Keratinocyte (primary cell): ENCODE measurements at regions not wholly inside any gene's neighbourhood (a gene's known extent, or its start where the extent isn't known, plus 50 kb on each side); places are given as distances from the start of the nearest gene placed in this dataset.

Source experiments
- DNase-seq: peaks from one replicate; pipeline ENCODE4 v3.0.0-alpha.2; 2011; ENCODE audit warnings: low read depth, missing footprints, low spot score
- FAIRE-seq: peaks from 2 replicates; lab custom pipeline; 2011; peaks lifted over from hg19 to GRCh38; lab: Jason Lieb, UNC
- H2AFZ ChIP-seq: 2 replicates; pipeline ENCODE4 v1.6.0; 2012; ENCODE audit warnings: low read length, control low read depth, inconsistent platforms; ENCODE audit not compliant: control insufficient read depth
- H3K27ac ChIP-seq: 2 replicates; pipeline ENCODE4 v1.5.1; 2011; ENCODE audit warnings: low read length; ENCODE audit not compliant: control insufficient read depth, insufficient read depth
- H3K27me3 ChIP-seq: 3 replicates; pipeline ENCODE4 v1.6.0; 2011; ENCODE audit warnings: low read length; ENCODE audit not compliant: control insufficient read depth, insufficient read depth; ENCODE audit errors: extremely low read depth
- H3K36me3 ChIP-seq, 2 experiments: 2 replicates in 1 of 2; 3 replicates in 1 of 2; pipeline ENCODE4 v1.5.1; 2011; ENCODE audit warnings: low read length in 2 of 2, mild to moderate bottlenecking in 1 of 2; ENCODE audit not compliant: control insufficient read depth in 2 of 2, insufficient read depth in 2 of 2; ENCODE audit errors: extremely low read depth in 1 of 2
- H3K4me1 ChIP-seq: 3 replicates; pipeline ENCODE4 v1.5.1; 2011; ENCODE audit warnings: low read length; ENCODE audit not compliant: control insufficient read depth, insufficient read depth; ENCODE audit errors: extremely low read depth
- H3K4me2 ChIP-seq: 3 replicates; pipeline ENCODE4 v1.6.0; 2011; ENCODE audit warnings: low read depth, low read length; ENCODE audit not compliant: control insufficient read depth, insufficient read depth; ENCODE audit errors: extremely low read depth
- H3K4me3 ChIP-seq, 3 experiments: fragments of 200-600 bp in 1 of 3; sonication (generic) in 1 of 3; 2 replicates in 2 of 3; 3 replicates in 1 of 3; pipeline ENCODE4 v1.5.1; 2011 to 2016; ENCODE audit warnings: low read length in 3 of 3, mild to moderate bottlenecking in 3 of 3, control low read depth in 2 of 3, inconsistent platforms in 1 of 3, low read depth in 1 of 3, mixed read lengths in 1 of 3, mixed run types in 1 of 3, moderate library complexity in 1 of 3; ENCODE audit not compliant: control insufficient read depth in 2 of 3, insufficient read depth in 2 of 3; ENCODE audit errors: extremely low read depth in 1 of 3
- H3K79me2 ChIP-seq: 2 replicates; pipeline ENCODE4 v1.6.0; 2012; ENCODE audit warnings: low read length; ENCODE audit not compliant: control insufficient read depth, insufficient read depth
- H3K9ac ChIP-seq: 3 replicates; pipeline ENCODE4 v1.6.0; 2011; ENCODE audit warnings: low read length; ENCODE audit not compliant: control insufficient read depth, insufficient read depth; ENCODE audit errors: extremely low read depth
- H3K9me1 ChIP-seq: 3 replicates; pipeline ENCODE4 v1.6.0; 2011; ENCODE audit warnings: low read length; ENCODE audit not compliant: control insufficient read depth, insufficient read depth; ENCODE audit errors: extremely low read depth
- H3K9me3 ChIP-seq: 2 replicates; pipeline ENCODE4 v1.5.1; 2012; ENCODE audit warnings: low read depth, low read length; ENCODE audit not compliant: control insufficient read depth
- H4K20me1 ChIP-seq: 3 replicates; pipeline ENCODE4 v1.6.0; 2011; ENCODE audit warnings: low read length; ENCODE audit not compliant: control insufficient read depth, insufficient read depth; ENCODE audit errors: extremely low read depth
- CTCF ChIP-seq, 3 experiments: IDR thresholded peaks in 1 of 3; conservative IDR thresholded peaks in 1 of 3; optimal IDR thresholded peaks in 1 of 3; 2 replicates in 2 of 3; 3 replicates in 1 of 3; pipeline versions ENCODE3 to v1.5.1; 2011; ENCODE audit warnings: low read length in 3 of 3, mild to moderate bottlenecking in 3 of 3, moderate library complexity in 2 of 3, control low read depth in 1 of 3, inconsistent platforms in 1 of 3; ENCODE audit not compliant: insufficient read depth in 2 of 3; ENCODE audit errors: extremely low read depth in 1 of 3
- EZH2 ChIP-seq: IDR thresholded peaks from one replicate; pipeline ENCODE4 v1.6.1; 2012; ENCODE audit warnings: inconsistent platforms, mild to moderate bottlenecking, low read length, moderate library complexity
- dilution Hi-C: fragments of 300-500 bp; cut with MboI; formaldehyde crosslinking; loops from one replicate; pipeline ENCODE4 v1.7.0; 2020; ENCODE audit warnings: low sequenced_read_pairs; ENCODE audit not compliant: extremely low pct_ligation_motif_present

GRCh38 chr2:125870746-125871145, 785.2 kb upstream of the GYPC start:
- DNase-seq (no peak), FAIRE-seq (no peak)
- Histone ChIP-seq H3K9me1 (no peaks in the 10 kb centered on the region), H3K27ac (no peak overlapping the region), H3K36me3 (no peaks in the 10 kb centered on the region), H2AFZ (no peak overlapping the region), H4K20me1 (no peaks in the 10 kb centered on the region), H3K4me2 (no peak overlapping the region), H3K4me3 (no peak overlapping the region), H3K9me3 (peaks cover 2% of the 10 kb centered on the region), H3K9ac (no peak overlapping the region), H3K27me3 (no peaks in the 10 kb centered on the region), H3K79me2 (no peaks in the 10 kb centered on the region), H3K4me1 (no peaks in the 10 kb centered on the region)
- TF ChIP-seq CTCF (optimal IDR thresholded peaks at IDR 0.05 in 1 of 3, IDR thresholded peaks at IDR 0.05 in 1 of 3, conservative IDR thresholded peaks at IDR 0.05 in 1 of 3; ENCODE audit: extremely low read depth in 1 of 3, insufficient read depth in 2 of 3, low read length in 3 of 3) (no peak), EZH2 (no peak)
- dilution Hi-C loops = no loop called here

- Histone ChIP-seq H3K9me3 (peaks cover 2% of the 10 kb centered on the region), H3K4me1 (no peaks in the 10 kb centered on the region), H3K9me1 (no peaks in the 10 kb centered on the region), H2AFZ (no peak overlapping the region), H3K79me2 (no peaks in the 10 kb centered on the region), H3K27me3 (no peaks in the 10 kb centered on the region), H3K4me3 (no peak overlapping the region), H4K20me1 (no peaks in the 10 kb centered on the region), H3K27ac (no peak overlapping the region), H3K4me2 (no peak overlapping the region), H3K36me3 (no peaks in the 10 kb centered on the region), H3K9ac (no peak overlapping the region)
- no peak for TF ChIP-seq CTCF (optimal IDR thresholded peaks at IDR 0.05 in 1 of 3, IDR thresholded peaks at IDR 0.05 in 1 of 3, conservative IDR thresholded peaks at IDR 0.05 in 1 of 3; ENCODE audit: extremely low read depth in 1 of 3, insufficient read depth in 2 of 3, low read length in 3 of 3)
- TF ChIP-seq EZH2 = no peak
- DNase-seq (no peak), FAIRE-seq (no peak)
- dilution Hi-C loops = no loop called here
These were observed 781.4 kb upstream of the GYPC start for GRCh38 chr2:125874564-125874963.
